H1 (cell line): ENCODE measurements at regions not wholly inside any gene's neighbourhood (a gene's known extent, or its start where the extent isn't known, plus 50 kb on each side); places are given as distances from the start of the nearest gene placed in this dataset.

Experiments
- CBX5 ChIP-seq: fragments of 300-800, 300-1000 bp; sonication (generic); IDR thresholded peaks from 2 replicates; pipeline ENCODE4 v1.7.1; 2016; ENCODE audit warnings: antibody characterized with exemption, low read length, low read depth
- CTCF ChIP-seq, 3 experiments: IDR thresholded peaks; 1 replicate in 2 of 3; 2 replicates in 1 of 3; pipeline versions ENCODE4 v1.5.1 to v1.6.1; 2011; ENCODE audit warnings: low read length in 3 of 3, mild to moderate bottlenecking in 3 of 3, inconsistent platforms in 2 of 3, low read depth in 1 of 3, moderate library complexity in 1 of 3; ENCODE audit not compliant: insufficient read depth in 1 of 3; ENCODE audit errors: control extremely low read depth in 1 of 3
- GTF2F1 ChIP-seq: IDR thresholded peaks from 2 replicates; pipeline ENCODE4 v1.6.1; 2012; ENCODE audit warnings: low read depth, low read length, improper control_type of control experiment, borderline replicate concordance
- POLR2A ChIP-seq, 2 experiments: IDR thresholded peaks; 1 replicate in 1 of 2; 2 replicates in 1 of 2; pipeline ENCODE4 v1.6.1; 2011; ENCODE audit warnings: low read depth in 2 of 2, low read length in 2 of 2, mild to moderate bottlenecking in 2 of 2; ENCODE audit errors: control extremely low read depth in 1 of 2
- RFX5 ChIP-seq: IDR thresholded peaks from 2 replicates; pipeline ENCODE4 v1.6.1; 2011; ENCODE audit warnings: low read depth, low read length, improper control_type of control experiment, borderline replicate concordance
- YY1 ChIP-seq: IDR thresholded peaks from 2 replicates; pipeline ENCODE4 v1.6.1; 2011; ENCODE audit warnings: low read depth, mild to moderate bottlenecking, low read length
- TF ChIP-seq, protein P1 (sequence below): IDR thresholded peaks from 2 replicates; pipeline ENCODE4 v1.6.1; 2011; ENCODE audit warnings: low read depth, mild to moderate bottlenecking, low read length; ENCODE audit not compliant: insufficient read depth

- TF ChIP-seq POLR2A (IDR thresholded peaks at IDR 0.05; ENCODE audit: control extremely low read depth in 1 of 2, low read depth in 2 of 2, low read length in 2 of 2), result no peak
- no peak for TF ChIP-seq GTF2F1
- no peak for TF ChIP-seq CTCF (IDR thresholded peaks at IDR 0.05; ENCODE audit: control extremely low read depth in 1 of 3, insufficient read depth in 1 of 3, low read depth in 1 of 3, low read length in 3 of 3)
- no peak for TF ChIP-seq YY1
- TF ChIP-seq RFX5, result no peak
- no peak for TF ChIP-seq CBX5
- TF ChIP-seq, protein P1, sequence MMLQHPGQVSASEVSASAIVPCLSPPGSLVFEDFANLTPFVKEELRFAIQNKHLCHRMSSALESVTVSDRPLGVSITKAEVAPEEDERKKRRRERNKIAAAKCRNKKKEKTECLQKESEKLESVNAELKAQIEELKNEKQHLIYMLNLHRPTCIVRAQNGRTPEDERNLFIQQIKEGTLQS, result no peak
Observed at GRCh38 chr1:14260480-14260879, 338.0 kb upstream of the KAZN start.
